ENCODE measurements at regions not wholly inside any gene's neighbourhood (a gene's known extent, or its start where the extent isn't known, plus 50 kb on each side); places are given as distances from the start of the nearest gene placed in this dataset.
A peak's percentile ranks its signal among the peaks of the same experiment; 100 is the strongest.

DNA sequence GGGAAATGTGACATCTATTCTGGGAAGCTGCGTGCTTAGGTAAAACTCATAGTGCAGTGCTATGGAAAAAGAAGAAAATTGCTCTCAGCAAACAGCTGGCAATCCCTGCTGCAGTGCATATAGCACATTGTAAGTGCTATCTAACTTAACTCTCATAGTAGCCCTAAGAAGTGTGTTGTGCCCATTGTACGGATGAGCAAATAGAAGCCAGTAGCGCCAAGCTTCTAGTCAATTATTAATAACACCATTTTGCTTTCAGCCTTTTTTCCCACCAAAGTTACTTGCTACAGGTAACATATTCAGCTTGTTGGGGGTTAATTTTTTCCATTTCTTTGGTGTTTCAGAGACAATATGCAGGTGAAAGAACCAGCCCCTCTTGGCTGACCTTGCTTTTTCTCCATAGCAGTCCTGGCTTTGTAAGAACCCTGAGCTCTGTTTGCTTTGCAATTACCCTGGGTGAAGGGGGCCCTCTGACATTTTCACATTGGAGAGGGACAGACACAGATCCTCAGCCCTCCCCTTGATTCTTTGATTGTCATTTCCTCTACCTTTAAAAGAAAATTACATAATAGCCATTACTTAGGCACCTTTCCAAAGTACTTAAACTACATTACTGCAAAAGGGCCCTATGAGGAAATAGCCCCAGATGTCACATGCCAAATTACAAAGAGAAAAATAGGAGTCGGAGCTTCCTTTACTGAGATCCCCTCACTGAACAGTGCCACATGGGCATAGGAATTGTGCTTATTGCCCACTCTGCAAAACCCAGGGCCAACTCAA is 576.2 kb upstream of the TBX3 start:
- DNase-seq (ENCODE audit: low read depth) = peak; percentile 36
- H3K4me3 ChIP-seq (ENCODE audit: low read depth, low read length) = no peak overlapping the region
- TF ChIP-seq, protein P1, sequence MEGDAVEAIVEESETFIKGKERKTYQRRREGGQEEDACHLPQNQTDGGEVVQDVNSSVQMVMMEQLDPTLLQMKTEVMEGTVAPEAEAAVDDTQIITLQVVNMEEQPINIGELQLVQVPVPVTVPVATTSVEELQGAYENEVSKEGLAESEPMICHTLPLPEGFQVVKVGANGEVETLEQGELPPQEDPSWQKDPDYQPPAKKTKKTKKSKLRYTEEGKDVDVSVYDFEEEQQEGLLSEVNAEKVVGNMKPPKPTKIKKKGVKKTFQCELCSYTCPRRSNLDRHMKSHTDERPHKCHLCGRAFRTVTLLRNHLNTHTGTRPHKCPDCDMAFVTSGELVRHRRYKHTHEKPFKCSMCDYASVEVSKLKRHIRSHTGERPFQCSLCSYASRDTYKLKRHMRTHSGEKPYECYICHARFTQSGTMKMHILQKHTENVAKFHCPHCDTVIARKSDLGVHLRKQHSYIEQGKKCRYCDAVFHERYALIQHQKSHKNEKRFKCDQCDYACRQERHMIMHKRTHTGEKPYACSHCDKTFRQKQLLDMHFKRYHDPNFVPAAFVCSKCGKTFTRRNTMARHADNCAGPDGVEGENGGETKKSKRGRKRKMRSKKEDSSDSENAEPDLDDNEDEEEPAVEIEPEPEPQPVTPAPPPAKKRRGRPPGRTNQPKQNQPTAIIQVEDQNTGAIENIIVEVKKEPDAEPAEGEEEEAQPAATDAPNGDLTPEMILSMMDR (IDR thresholded peaks at IDR 0.05; ENCODE audit: control insufficient read depth, extremely low read depth, insufficient read depth) = no peak

DNA sequence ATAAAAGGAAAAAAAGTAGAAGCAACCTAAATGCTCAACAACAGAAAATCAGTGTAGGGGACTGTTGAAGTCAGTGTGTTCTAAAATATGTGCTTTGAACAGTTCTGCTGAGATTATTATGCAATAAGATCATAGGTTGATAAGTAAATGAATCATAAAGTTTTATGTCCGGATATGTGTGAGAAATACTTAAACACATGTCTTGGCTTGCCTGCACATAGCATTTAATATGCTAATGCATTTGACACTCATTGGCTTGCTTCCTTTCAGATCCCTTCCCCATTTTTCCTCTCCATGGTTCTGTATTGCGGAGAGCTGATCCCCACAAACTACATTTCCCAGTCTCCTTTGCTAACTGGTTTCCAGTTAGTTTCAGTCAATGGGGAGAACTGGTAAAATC is 573.8 kb upstream of the TBX3 start:
- no peak for DNase-seq (ENCODE audit: low read depth)

DNA sequence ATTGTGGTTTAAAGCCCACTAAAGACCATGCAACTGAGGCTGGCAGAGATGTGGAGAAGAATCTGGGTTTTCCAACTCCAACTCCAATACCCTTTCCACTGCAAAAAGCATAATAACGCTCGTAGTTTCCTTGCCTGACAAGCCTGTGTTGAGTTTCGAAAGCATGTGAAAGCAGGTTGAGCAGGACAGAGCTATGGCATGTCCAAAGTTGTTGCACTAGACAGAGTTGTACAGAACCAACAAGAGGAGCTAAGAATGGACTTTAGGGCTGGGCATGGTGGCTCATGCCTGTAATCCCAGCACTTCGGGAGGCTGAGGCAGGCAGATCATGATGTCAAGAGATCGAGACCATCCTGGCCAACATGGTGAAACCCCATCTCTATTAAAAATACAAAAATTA is 572.0 kb upstream of the TBX3 start:
- TF ChIP-seq, protein P1 (IDR thresholded peaks at IDR 0.05; ENCODE audit: control insufficient read depth, extremely low read depth, insufficient read depth) = no peak
- DNase-seq (ENCODE audit: low read depth) = no peak
- H3K4me3 ChIP-seq (ENCODE audit: low read depth, low read length) = no peak overlapping the region

More for the DNA sequence above, 573.8 kb upstream of the TBX3 start:
- no peak overlapping the region for H3K4me3 ChIP-seq (ENCODE audit: low read depth, low read length)
- TF ChIP-seq, protein P1 (IDR thresholded peaks at IDR 0.05; ENCODE audit: control insufficient read depth, extremely low read depth, insufficient read depth) = no peak

DNA sequence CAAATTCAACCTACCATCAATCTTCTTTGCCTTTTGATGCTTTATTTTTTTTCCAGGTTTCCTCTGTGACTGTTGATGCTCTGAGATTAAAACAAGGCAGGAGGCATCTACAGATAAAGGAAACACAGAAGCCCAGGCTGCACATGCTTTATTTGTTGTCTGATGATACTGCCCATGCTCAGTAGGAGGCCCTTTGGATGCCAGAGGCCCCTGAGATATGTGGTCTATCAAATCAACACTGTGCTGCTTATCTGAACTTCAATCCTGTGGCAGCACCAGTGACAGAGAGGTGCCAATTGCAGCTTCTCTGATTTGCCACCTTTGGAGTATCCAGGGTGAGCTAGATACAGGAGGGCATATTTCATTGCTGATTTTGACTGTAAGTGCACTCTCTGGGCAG is 571.3 kb upstream of the TBX3 start:
- TF ChIP-seq, protein P1 (IDR thresholded peaks at IDR 0.05; ENCODE audit: control insufficient read depth, extremely low read depth, insufficient read depth) = no peak
- DNase-seq (ENCODE audit: low read depth) = no peak
- no peak overlapping the region for H3K4me3 ChIP-seq (ENCODE audit: low read depth, low read length)

DNA sequence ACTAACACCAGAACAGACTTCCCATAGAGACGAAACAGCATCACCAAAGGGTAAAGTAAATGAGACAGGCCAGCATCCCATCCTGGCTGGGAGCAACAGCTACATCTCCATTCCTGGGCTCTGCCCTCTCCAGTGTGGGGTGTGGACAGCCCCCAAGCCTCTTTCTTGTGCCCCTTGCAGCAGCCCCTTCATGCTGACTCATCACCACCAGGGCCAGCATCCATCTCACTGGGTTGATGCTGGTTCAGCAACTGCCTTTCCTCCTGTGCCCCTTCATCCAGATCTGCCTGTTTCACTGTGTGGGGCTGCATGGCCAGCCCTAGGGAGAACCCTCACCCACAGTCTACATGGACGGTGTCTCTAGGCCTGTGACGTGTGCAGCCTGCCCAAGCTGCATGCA is 569.1 kb upstream of the TBX3 start:
- no peak for DNase-seq (ENCODE audit: low read depth)
- TF ChIP-seq, protein P1 (IDR thresholded peaks at IDR 0.05; ENCODE audit: control insufficient read depth, extremely low read depth, insufficient read depth) = no peak
- no peak overlapping the region for H3K4me3 ChIP-seq (ENCODE audit: low read depth, low read length)

DNA sequence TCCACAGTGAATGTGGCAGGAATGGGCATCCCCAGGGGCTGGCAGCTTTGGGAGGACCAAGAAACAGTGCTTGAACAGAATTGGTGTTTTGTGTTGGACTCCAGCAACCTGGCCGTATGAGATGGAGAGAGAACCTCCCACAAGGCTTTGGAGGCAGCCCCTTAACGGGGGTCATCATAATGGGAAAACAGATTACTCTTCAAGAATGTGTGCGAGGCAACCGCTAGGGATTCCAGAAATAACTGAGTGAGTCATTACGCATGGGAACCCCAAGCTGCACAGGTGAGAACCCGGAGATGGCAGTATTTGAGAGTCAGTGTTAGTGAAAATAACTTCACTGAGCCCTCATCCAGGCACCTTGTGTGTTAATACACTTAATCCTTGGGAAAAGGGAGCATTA is 567.8 kb upstream of the TBX3 start:
- no peak overlapping the region for H3K4me3 ChIP-seq (ENCODE audit: low read depth, low read length)
- DNase-seq (ENCODE audit: low read depth) = no peak
- TF ChIP-seq, protein P1 (IDR thresholded peaks at IDR 0.05; ENCODE audit: control insufficient read depth, extremely low read depth, insufficient read depth) = no peak
